ENCODE measurements at regions not wholly inside any gene's neighbourhood (a gene's known extent, or its start where the extent isn't known, plus 50 kb on each side); places are given as distances from the start of the nearest gene placed in this dataset.

GRCh38 chr2:156042895-156043294 is 289.6 kb downstream of the NR4A2 start:
- DNase-seq (ENCODE audit: insufficient read length, low spot score) (no peak), FAIRE-seq (no peak)
- no peak for TF ChIP-seq CTCF (IDR thresholded peaks at IDR 0.05; ENCODE audit: insufficient read depth, missing control alignments)

DNA sequence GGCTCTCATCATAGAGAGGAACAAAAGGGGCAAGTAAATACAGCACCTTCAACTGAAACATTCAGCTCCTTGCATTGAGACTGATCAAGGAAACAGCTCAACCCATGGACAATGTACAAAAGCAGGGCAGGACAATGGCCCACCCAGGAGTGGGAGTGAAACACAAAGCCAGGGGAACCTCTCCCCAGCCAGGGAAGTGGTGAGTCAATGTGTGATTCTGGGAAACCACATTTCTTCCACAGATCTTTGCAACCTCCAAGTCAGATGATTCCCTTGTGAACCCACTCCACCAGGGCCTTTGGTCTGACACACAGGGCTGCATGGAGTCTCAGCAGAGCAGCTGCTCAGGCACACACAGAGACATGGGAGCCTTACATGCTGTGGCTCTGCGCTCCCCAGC is 294.5 kb downstream of the NR4A2 start:
- TF ChIP-seq CTCF (IDR thresholded peaks at IDR 0.05; ENCODE audit: insufficient read depth, missing control alignments) = no peak
- FAIRE-seq (no peak), DNase-seq (ENCODE audit: insufficient read length, low spot score) (no peak)

- FAIRE-seq = no peak
- no peak for TF ChIP-seq CTCF (IDR thresholded peaks at IDR 0.05; ENCODE audit: insufficient read depth, missing control alignments)
- DNase-seq (ENCODE audit: insufficient read length, low spot score) = no peak
Observed at GRCh38 chr2:156037482-156037881, 295.0 kb downstream of the NR4A2 start.

- no peak for DNase-seq (ENCODE audit: insufficient read length, low spot score)
- FAIRE-seq = no peak
- no peak for TF ChIP-seq CTCF (IDR thresholded peaks at IDR 0.05; ENCODE audit: insufficient read depth, missing control alignments)
Observed at GRCh38 chr2:156031121-156031520, 301.4 kb downstream of the NR4A2 start.

DNA sequence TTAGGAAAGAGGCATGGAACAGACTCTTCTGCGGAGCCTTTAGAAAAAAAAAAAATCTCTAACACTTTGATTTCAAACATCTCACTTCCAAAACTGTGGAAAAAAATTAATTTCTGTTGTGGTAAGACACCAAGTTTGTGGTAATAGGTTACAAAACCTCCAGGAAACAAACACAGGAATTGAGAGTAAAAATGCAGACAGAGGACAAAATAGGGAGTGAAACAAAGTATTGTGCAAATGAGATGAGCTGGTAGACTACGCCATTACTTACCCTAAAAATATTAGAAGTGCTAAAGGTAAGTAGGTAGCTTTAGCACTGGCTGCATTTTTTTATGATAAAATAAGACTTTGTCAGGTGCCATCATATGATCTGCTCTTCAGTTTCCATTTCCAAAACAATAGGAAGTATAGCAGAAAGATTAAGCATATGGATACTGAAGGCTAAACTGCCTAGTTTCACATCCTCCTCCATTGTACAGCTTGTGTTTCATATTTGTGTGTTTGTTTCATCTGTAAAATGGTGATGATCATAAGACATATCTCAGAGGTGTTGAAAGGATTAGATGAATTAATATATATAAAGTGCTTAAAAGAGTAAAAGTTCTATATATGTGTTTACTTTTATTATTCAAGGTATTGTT is 309.2 kb downstream of the NR4A2 start:
- DNase-seq (ENCODE audit: insufficient read length, low spot score) (no peak), FAIRE-seq (no peak)
- TF ChIP-seq CTCF (IDR thresholded peaks at IDR 0.05; ENCODE audit: insufficient read depth, missing control alignments) = no peak

DNA sequence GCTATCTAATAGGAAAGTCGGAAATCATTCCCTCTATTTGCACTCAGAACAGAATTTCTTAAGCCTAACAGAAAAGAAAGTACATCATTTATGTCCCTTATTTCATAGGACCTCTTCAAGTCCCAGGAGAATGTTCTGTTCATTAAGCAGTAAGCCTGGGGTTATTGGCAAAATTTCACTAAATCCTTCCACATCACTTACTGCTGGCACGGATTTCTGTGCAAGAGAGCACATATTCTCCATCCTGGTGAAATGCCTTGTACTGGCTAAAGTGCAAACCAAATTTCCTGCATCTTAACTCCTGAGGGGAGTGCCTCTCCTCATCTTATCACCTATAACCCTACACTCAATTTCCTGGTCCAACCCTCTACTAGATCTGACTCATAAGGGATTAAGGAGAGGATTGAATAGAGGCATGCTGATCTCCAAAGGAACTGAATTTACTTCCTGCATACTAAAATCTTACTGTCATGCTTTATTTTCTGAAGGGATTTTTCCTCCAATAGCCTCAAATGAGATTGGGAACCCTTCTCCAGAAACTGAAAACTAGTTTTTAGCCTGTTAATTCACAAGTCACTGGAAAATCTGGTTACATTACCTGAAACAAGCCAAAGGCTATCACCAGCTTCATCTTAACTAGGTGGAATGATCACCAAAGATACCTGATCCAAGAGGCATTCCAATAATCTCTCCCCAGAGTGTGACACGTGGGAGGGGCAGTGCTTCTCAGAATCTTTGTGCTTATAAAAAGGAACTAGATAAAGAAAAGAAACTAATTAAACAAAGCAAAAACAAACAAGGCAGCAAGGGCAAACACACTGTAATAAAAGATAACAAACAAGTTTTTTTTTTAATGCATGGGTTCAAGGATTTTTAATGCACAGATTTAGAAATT is 311.1 kb downstream of the NR4A2 start:
- TF ChIP-seq CTCF (IDR thresholded peaks at IDR 0.05; ENCODE audit: insufficient read depth, missing control alignments) = no peak
- DNase-seq (ENCODE audit: insufficient read length, low spot score) = no peak
- no peak for FAIRE-seq

DNA sequence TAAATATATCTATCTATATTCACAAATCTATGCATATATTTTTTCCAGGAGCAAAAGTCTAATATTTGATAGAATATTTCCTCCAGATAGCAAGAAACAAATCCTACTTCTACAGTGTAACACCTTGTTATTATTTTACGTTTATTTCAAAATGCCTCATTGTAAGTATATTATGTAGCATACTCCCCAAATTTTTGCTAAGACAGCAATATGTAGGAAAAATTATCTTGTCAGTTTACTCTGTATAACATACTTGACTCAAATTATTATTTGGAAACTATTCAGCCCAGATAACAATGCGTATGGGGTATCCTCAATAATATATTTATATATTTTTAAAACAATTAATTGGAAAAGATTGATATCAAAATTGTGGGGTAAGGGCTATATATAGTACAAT is 313.2 kb downstream of the NR4A2 start:
- FAIRE-seq = no peak
- DNase-seq (ENCODE audit: insufficient read length, low spot score) = no peak
- no peak for TF ChIP-seq CTCF (IDR thresholded peaks at IDR 0.05; ENCODE audit: insufficient read depth, missing control alignments)

All from D721Med (cell line).